Inflammatory macrophage (primary cell): ENCODE measurements at regions not wholly inside any gene's neighbourhood (a gene's known extent, or its start where the extent isn't known, plus 50 kb on each side); places are given as distances from the start of the nearest gene placed in this dataset.
A peak's percentile ranks its signal among the peaks of the same experiment; 100 is the strongest.
"Not testable (repeated sequence)": the region's sequence is repeated elsewhere in the genome, so short reads cannot be mapped to it uniquely, and the experiment has no call there.

ENCODE experiments used
- DNase-seq, 2 donors: peaks; one replicate each; pipeline ENCODE4 v3.0.0-alpha.2; 2020 to 2022

- no peak for DNase-seq
Measured at GRCh38 chrX:103428525-103428924, 52.2 kb downstream of the BEX3 start.

GRCh38 chrX:103429026-103429425 is 52.7 kb downstream of the BEX3 start:
- DNase-seq: not testable (repeated sequence)

DNA sequence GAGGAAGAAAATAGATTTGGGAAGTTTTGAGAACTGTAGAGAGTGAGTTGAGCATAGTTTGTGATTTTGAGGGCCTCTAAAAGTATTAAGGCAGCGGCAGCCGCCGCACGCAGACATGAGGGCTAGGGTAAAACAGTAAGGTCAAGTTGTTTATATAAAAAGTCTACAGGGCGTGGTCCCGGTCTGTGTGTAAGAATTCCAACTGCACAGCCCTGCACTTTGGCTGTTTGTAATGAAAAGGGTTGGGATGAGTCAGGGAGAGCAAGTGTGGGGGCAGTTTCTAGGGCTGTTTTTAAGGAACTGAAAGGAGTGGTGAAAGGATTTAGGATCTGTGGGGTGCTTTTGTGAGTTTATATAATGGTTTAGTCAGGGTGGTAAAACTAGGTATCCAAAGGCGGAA is 55.0 kb downstream of the BEX3 start:
- peak; percentile 11 to 43 for DNase-seq

GRCh38 chrX:103432841-103433240 is 56.5 kb downstream of the BEX3 start:
- not testable (repeated sequence) for DNase-seq

GRCh38 chrX:103437147-103437873 is 61.0 kb downstream of the BEX3 start:
- DNase-seq: no peak

- DNase-seq: no peak
Measured at GRCh38 chrX:103439161-103439560, 62.8 kb downstream of the BEX3 start.

DNA sequence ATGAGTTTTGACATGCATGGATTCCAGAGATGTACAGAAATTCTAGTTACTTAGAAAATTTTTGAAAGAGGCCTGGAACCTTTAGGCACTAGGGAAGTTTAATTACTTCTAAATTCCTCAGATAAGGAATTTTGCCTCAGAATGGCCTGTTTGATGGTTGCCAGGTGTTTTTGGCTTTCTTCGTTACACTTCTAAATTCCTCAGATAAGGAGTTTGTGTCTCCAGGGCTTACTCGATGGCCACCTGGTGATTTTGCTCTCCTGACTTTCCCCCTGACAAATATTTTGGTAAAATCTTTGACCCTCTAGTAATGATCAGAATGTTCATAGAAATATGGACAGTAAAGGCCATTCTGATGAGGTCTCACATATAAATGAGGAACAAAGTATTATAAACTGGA is 64.3 kb downstream of the BEX3 start:
- no peak for DNase-seq

DNA sequence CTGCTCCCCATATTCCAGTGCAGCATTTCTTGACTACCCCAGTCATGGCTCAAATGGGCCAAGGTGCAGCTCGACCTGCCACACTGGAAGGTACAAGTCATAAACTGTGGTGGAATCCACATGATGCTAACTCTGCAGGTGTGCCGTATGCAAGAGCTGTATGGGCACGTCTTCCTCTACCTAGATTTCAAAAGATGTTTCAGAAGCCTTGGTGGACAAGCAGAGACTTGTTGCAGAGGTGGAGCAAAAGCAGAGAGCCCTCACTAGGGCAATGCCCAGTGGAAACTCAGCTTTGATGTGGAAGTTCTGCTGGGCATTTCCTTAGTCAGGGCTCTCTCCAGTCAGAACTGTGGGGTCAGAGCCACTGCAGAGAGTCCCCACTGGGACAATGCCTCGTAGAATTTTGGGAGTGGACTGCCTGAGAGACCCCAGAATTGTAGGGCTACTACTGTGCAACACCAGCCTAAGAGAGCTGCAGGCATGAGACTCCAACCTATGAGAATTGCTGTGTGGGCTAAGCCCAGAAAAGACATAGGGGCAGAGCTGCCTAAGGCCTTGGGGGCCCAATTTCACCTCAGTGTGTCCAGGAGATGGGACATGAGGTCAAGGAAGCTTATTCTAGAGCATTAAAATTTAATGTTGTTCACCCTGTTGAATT is 65.7 kb downstream of the BEX3 start:
- no peak for DNase-seq

- DNase-seq: no peak
Measured at GRCh38 chrX:103442536-103442901, 66.2 kb downstream of the BEX3 start.

DNA sequence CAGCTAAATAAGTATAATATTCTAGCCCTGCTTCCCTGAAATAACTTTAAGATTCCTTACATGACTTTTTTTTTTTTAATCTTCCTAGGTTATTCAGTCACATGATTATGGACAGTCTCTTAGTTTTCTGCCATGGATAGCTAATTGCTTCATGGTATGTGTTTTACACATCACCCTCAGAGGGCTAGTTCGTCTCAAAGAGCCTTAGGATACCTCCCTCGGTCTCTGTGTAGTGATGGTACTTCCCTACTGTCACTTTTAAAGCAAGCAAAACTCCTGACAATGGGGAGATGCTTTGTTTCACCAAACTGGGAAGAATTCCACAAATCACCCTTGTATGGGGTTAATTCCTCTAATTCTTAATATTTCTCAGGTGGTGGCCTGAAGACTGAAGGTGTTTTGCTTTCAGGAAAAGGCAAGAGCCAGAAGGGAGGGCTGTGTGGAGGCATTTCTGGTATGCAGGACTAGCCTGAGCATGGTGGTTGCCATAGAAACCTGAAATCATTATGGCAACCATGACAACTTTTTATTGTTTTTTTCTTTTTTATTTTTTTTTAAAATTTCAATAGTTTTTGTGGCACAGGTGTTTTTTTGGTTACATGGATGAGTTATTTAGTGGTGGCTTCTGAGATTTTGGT is 70.4 kb downstream of the BEX3 start:
- no peak for DNase-seq
